Panc1 (cell line): ENCODE measurements at regions not wholly inside any gene's neighbourhood (a gene's known extent, or its start where the extent isn't known, plus 50 kb on each side); places are given as distances from the start of the nearest gene placed in this dataset.

ENCODE experiments used
- ATAC-seq: fragments of 200-7000 bp; cut with Tn5 transposase; 2 replicates; pipeline ENCODE4 v1.9.1; 2020; ENCODE audit warnings: mild to moderate bottlenecking, moderate library complexity
- BruUV-seq: library from RNA; stranded (reverse); fragments of 400-500 nt; replicated peaks from 2 replicates; lab custom pipeline; 2021; lab: Mats Ljungman, UMichigan
- CTCF ChIA-PET: fragments of 300-600 bp; sonication (Branson Sonifier 250); formaldehyde crosslinking; loops from one replicate; lab custom pipeline; 2022; ENCODE audit warnings: antibody characterized with exemption; lab: Charles Lee
- POLR2A ChIA-PET: fragments of 300-600 bp; sonication (Branson Sonifier 250); formaldehyde crosslinking; loops from one replicate; lab custom pipeline; 2022; ENCODE audit warnings: antibody characterized with exemption; lab: Charles Lee
- DNase-seq: peaks from one replicate; pipeline ENCODE4 v3.0.0-alpha.2; 2010; ENCODE audit warnings: low read depth, low spot score
- H3K27ac ChIP-seq: 2 replicates; pipeline ENCODE4 v1.5.1; 2011; ENCODE audit warnings: mild to moderate bottlenecking, low read length, inconsistent platforms
- H3K27me3 ChIP-seq: fragments of 200-500 bp; sonication (Bioruptor generic); 2 replicates; pipeline ENCODE4 v1.6.0; 2014; ENCODE audit warnings: low read length, inconsistent platforms; ENCODE audit not compliant: control insufficient read depth, insufficient read depth
- H3K36me3 ChIP-seq: fragments of 200-500 bp; sonication (Bioruptor generic); 2 replicates; pipeline ENCODE4 v1.5.1; 2014; ENCODE audit warnings: inconsistent platforms, mild to moderate bottlenecking, low read length, moderate library complexity; ENCODE audit not compliant: control insufficient read depth, insufficient read depth
- H3K4me1 ChIP-seq: 2 replicates; pipeline ENCODE4 v1.5.1; 2011; ENCODE audit warnings: inconsistent platforms, mild to moderate bottlenecking, low read length, moderate library complexity; ENCODE audit not compliant: control insufficient read depth, insufficient read depth
- H3K4me3 ChIP-seq, 2 experiments: 2 replicates each; pipeline ENCODE4 v1.5.1; 2011 to 2012; ENCODE audit warnings: low read depth in 2 of 2, low read length in 2 of 2, mild to moderate bottlenecking in 2 of 2, inconsistent platforms in 1 of 2, moderate library complexity in 1 of 2
- H3K9me3 ChIP-seq: fragments of 200-500 bp; sonication (Bioruptor generic); 2 replicates; pipeline ENCODE4 v1.5.1; 2014; ENCODE audit warnings: low read depth, mild to moderate bottlenecking, inconsistent platforms, low read length, moderate library complexity; ENCODE audit not compliant: control insufficient read depth, insufficient read depth
- CTCF ChIP-seq: fragments of 450-650 bp; IDR thresholded peaks from 2 replicates; pipeline ENCODE4 v1.5.1; 2017; ENCODE audit warnings: mild to moderate bottlenecking
- POLR2AphosphoS5 ChIP-seq: IDR thresholded peaks from 2 replicates; pipeline ENCODE4 v1.6.1; 2012; ENCODE audit warnings: mild to moderate bottlenecking, low read depth, low read length, moderate library complexity
- SIN3A ChIP-seq: IDR thresholded peaks from 2 replicates; pipeline ENCODE4 v1.6.1; 2012; ENCODE audit warnings: low read depth, mild to moderate bottlenecking, low read length, moderate library complexity, borderline replicate concordance; ENCODE audit not compliant: insufficient read depth
- TCF7L2 ChIP-seq: IDR thresholded peaks from 2 replicates; pipeline ENCODE4 v1.6.1; 2011; ENCODE audit warnings: mild to moderate bottlenecking, low read depth, low read length, inconsistent platforms
- in situ Hi-C: cut with HindIII; loops from 2 replicates; pipeline ENCODE4 v1.10.0; 2016; ENCODE audit warnings: low sequenced_read_pairs, low pct_unique_long_range_greater_than_20kb
- intact Hi-C: fragments of 100-400 bp; cut with micrococcal nuclease; formaldehyde crosslinking; loops from one replicate; pipeline ENCODE4 v1.10.0; 2022; ENCODE audit not compliant: unreplicated experiment
- TF ChIP-seq, protein P1 (sequence below), 2 experiments: IDR thresholded peaks; 2 replicates each; pipeline ENCODE4 v1.6.1; 2011 to 2012; ENCODE audit warnings: low read depth in 2 of 2, control low read depth in 1 of 2, low read length in 1 of 2, mild to moderate bottlenecking in 1 of 2, moderate library complexity in 1 of 2; ENCODE audit not compliant: insufficient read depth in 1 of 2

GRCh38 chr5:71825992-71826391 is 106.9 kb downstream of the CARTPT start:
- in situ Hi-C loops (no loop called here), intact Hi-C loops (no loop called here)
- ATAC-seq = no peak
- Histone ChIP-seq H3K27me3 (no peaks in the 10 kb centered on the region), H3K36me3 (no peaks in the 10 kb centered on the region), H3K4me1 (no peaks in the 10 kb centered on the region), H3K4me3 (no peak overlapping the region), H3K9me3 (peaks cover 5% of the 10 kb centered on the region; the same call in 1 of the 2 replicates), H3K27ac (no peak overlapping the region)
- TF ChIP-seq POLR2AphosphoS5 (no peak), CTCF (no peak), TCF7L2 (no peak), SIN3A (no peak)
- TF ChIP-seq, protein P1, sequence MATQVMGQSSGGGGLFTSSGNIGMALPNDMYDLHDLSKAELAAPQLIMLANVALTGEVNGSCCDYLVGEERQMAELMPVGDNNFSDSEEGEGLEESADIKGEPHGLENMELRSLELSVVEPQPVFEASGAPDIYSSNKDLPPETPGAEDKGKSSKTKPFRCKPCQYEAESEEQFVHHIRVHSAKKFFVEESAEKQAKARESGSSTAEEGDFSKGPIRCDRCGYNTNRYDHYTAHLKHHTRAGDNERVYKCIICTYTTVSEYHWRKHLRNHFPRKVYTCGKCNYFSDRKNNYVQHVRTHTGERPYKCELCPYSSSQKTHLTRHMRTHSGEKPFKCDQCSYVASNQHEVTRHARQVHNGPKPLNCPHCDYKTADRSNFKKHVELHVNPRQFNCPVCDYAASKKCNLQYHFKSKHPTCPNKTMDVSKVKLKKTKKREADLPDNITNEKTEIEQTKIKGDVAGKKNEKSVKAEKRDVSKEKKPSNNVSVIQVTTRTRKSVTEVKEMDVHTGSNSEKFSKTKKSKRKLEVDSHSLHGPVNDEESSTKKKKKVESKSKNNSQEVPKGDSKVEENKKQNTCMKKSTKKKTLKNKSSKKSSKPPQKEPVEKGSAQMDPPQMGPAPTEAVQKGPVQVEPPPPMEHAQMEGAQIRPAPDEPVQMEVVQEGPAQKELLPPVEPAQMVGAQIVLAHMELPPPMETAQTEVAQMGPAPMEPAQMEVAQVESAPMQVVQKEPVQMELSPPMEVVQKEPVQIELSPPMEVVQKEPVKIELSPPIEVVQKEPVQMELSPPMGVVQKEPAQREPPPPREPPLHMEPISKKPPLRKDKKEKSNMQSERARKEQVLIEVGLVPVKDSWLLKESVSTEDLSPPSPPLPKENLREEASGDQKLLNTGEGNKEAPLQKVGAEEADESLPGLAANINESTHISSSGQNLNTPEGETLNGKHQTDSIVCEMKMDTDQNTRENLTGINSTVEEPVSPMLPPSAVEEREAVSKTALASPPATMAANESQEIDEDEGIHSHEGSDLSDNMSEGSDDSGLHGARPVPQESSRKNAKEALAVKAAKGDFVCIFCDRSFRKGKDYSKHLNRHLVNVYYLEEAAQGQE (IDR thresholded peaks at IDR 0.05; ENCODE audit: insufficient read depth in 1 of 2, low read depth in 2 of 2, low read length in 1 of 2) = no peak
- BruUV-seq = no TSS peak
- POLR2A ChIA-PET = no interaction called here
- no peak for DNase-seq
- CTCF ChIA-PET = no interaction called here

GRCh38 chr5:71828291-71829040 is 109.4 kb downstream of the CARTPT start:
- TF ChIP-seq, protein P1 (IDR thresholded peaks at IDR 0.05; ENCODE audit: insufficient read depth in 1 of 2, low read depth in 2 of 2, low read length in 1 of 2) = no peak
- no peak for TF ChIP-seq CTCF
- TF ChIP-seq SIN3A = no peak
- TF ChIP-seq POLR2AphosphoS5 = no peak
- no peak for TF ChIP-seq TCF7L2
- POLR2A ChIA-PET = no interaction called here
- in situ Hi-C loops (no loop called here), intact Hi-C loops (no loop called here)
- no peak overlapping the region for H3K27ac ChIP-seq
- H3K4me3 ChIP-seq = no peak overlapping the region
- H3K4me1 ChIP-seq = no peaks in the 10 kb centered on the region
- H3K36me3 ChIP-seq = no peaks in the 10 kb centered on the region
- H3K27me3 ChIP-seq = no peaks in the 10 kb centered on the region
- CTCF ChIA-PET = no interaction called here
- no TSS peak for BruUV-seq
- ATAC-seq (no peak), DNase-seq (no peak)
- H3K9me3 ChIP-seq = peaks cover 5% of the 10 kb centered on the region; the same call in 1 of the 2 replicates
